ENCODE measurements at regions not wholly inside any gene's neighbourhood (a gene's known extent, or its start where the extent isn't known, plus 50 kb on each side); places are given as distances from the start of the nearest gene placed in this dataset.

- Histone ChIP-seq H3K27ac (no peak overlapping the region), H3K36me3 (no peaks in the 10 kb centered on the region), H3K27me3 (no peaks in the 10 kb centered on the region), H3K4me1 (no peaks in the 10 kb centered on the region), H3K9me3 (no peaks in the 10 kb centered on the region), H3K4me3 (no peak overlapping the region)
- no peak for DNase-seq
- no peak for TF ChIP-seq POLR2A (IDR thresholded peaks at IDR 0.05)
- TF ChIP-seq CTCF (IDR thresholded peaks at IDR 0.05), result no peak
These were observed 379.7 kb upstream of the EEF2KMT start for GRCh38 chr16:5477251-5477650.

GRCh38 chr16:5472552-5472951 lies 375.0 kb upstream of the EEF2KMT start:
- Histone ChIP-seq H3K27ac (no peak overlapping the region), H3K4me1 (no peaks in the 10 kb centered on the region), H3K36me3 (no peaks in the 10 kb centered on the region), H3K4me3 (no peak overlapping the region), H3K9me3 (peaks cover 0 to 5% (median 0%) of the 10 kb centered on the region in 4 donors), H3K27me3 (no peaks in the 10 kb centered on the region)
- TF ChIP-seq CTCF (IDR thresholded peaks at IDR 0.05) (no peak), POLR2A (IDR thresholded peaks at IDR 0.05) (no peak)
- no peak for DNase-seq

GRCh38 chr16:5468488-5468887 lies 370.9 kb upstream of the EEF2KMT start:
- Histone ChIP-seq H3K4me3 (no peak overlapping the region), H3K4me1 (no peaks in the 10 kb centered on the region), H3K9me3 (peaks cover 0 to 5% (median 0%) of the 10 kb centered on the region in 4 donors), H3K27ac (no peak overlapping the region), H3K27me3 (no peaks in the 10 kb centered on the region), H3K36me3 (no peaks in the 10 kb centered on the region)
- TF ChIP-seq POLR2A (IDR thresholded peaks at IDR 0.05) (no peak), CTCF (IDR thresholded peaks at IDR 0.05) (no peak)
- DNase-seq, result no peak

- H3K27me3 ChIP-seq, result no peaks in the 10 kb centered on the region
These were observed 370.0 kb upstream of the EEF2KMT start for GRCh38 chr16:5467552-5467951.

GRCh38 chr16:5466551-5466950 lies 369.0 kb upstream of the EEF2KMT start:
- Histone ChIP-seq H3K4me1 (no peaks in the 10 kb centered on the region), H3K27ac (no peak overlapping the region), H3K36me3 (no peaks in the 10 kb centered on the region), H3K4me3 (no peak overlapping the region), H3K27me3 (no peaks in the 10 kb centered on the region), H3K9me3 (peaks cover 0 to 5% (median 0%) of the 10 kb centered on the region in 4 donors)
- no peak for DNase-seq
- TF ChIP-seq POLR2A (IDR thresholded peaks at IDR 0.05) (no peak), CTCF (IDR thresholded peaks at IDR 0.05) (no peak)

More at GRCh38 chr16:5467552-5467951, 370.0 kb upstream of the EEF2KMT start:
- Histone ChIP-seq H3K4me3 (no peak overlapping the region), H3K4me1 (no peaks in the 10 kb centered on the region), H3K36me3 (no peaks in the 10 kb centered on the region), H3K9me3 (peaks cover 0 to 5% (median 0%) of the 10 kb centered on the region in 4 donors), H3K27ac (no peak overlapping the region)
- TF ChIP-seq POLR2A (IDR thresholded peaks at IDR 0.05) (no peak), CTCF (IDR thresholded peaks at IDR 0.05) (no peak)
- no peak for DNase-seq

GRCh38 chr16:5465714-5466113 lies 368.1 kb upstream of the EEF2KMT start:
- TF ChIP-seq POLR2A (IDR thresholded peaks at IDR 0.05) (no peak), CTCF (IDR thresholded peaks at IDR 0.05) (no peak)

More at GRCh38 chr16:5465714-5466113, 368.1 kb upstream of the EEF2KMT start:
- Histone ChIP-seq H3K27me3 (no peaks in the 10 kb centered on the region), H3K9me3 (peaks cover 0 to 5% (median 0%) of the 10 kb centered on the region in 4 donors), H3K27ac (no peak overlapping the region), H3K36me3 (no peaks in the 10 kb centered on the region), H3K4me3 (no peak overlapping the region), H3K4me1 (no peaks in the 10 kb centered on the region)
- no peak for DNase-seq
